ENCODE measurements at regions not wholly inside any gene's neighbourhood (a gene's known extent, or its start where the extent isn't known, plus 50 kb on each side); places are given as distances from the start of the nearest gene placed in this dataset.
"Not testable (repeated sequence)": the region's sequence is repeated elsewhere in the genome, so short reads cannot be mapped to it uniquely, and the experiment has no call there.

DNA sequence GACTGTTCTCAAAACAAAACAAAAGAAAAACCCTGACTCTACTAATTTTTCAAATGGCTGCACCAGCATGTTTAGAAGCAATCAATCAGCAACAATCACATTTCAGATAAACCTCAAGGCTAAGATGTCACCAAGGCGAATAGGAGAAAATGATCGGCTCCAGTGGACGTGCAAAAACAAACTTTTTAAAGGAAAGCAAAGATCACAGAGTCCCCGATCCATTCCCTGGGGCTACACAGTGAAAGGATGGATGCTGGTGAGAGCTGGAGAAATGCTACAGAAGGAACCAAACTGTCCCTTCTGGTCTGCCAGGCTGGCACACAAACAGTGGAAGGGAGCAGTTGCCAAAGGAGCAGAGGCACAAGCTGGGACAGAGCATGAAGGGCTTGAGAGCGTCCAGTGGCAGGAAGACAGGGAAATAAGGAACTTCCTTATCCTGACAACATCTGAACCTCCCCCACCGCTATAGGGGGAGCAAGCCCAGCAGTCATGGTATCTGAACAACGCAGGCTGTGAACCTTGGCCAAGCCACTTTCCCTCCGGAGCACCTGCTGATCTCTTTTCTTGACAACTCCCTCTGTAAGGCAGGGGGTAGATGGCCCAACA lies 73.7 kb upstream of the HIVEP1 start:
- ATAC-seq = no peak
- peak overlapping the region in 1 of 10 donors; percentile 48 for H3K27ac Mint-ChIP-seq
- no peak overlapping the region for H3K4me3 Mint-ChIP-seq
- H3K9me3 Mint-ChIP-seq = no peaks in the 10 kb centered on the region
- no peaks in the 10 kb centered on the region for H3K36me3 Mint-ChIP-seq
- H3K4me1 Mint-ChIP-seq = peaks cover 0 to 5% (median 1%) of the 10 kb centered on the region in 4 donors
- POLR2A ChIA-PET = no interaction called here
- peaks cover 0 to 2% (median 0%) of the 10 kb centered on the region in 5 donors for H3K27me3 Mint-ChIP-seq
- no peak for DNase-seq

GRCh38 chr6:11934638-11935037 lies 77.5 kb upstream of the HIVEP1 start:
- no peak for DNase-seq
- no peak for ATAC-seq
- Mint-ChIP-seq H3K27me3 (no peaks in the 10 kb centered on the region), H3K4me1 (peaks cover 0 to 2% (median under 1%) of the 10 kb centered on the region in 4 donors), H3K36me3 (no peaks in the 10 kb centered on the region), H3K9me3 (no peaks in the 10 kb centered on the region), H3K27ac (no peak overlapping the region), H3K4me3 (no peak overlapping the region)
- POLR2A ChIA-PET = no interaction called here

GRCh38 chr6:11932892-11933291 lies 79.2 kb upstream of the HIVEP1 start:
- DNase-seq, H3K4me1 Mint-ChIP-seq, H3K27me3 Mint-ChIP-seq, POLR2A ChIA-PET, H3K4me3 Mint-ChIP-seq, H3K9me3 Mint-ChIP-seq, ATAC-seq, H3K27ac Mint-ChIP-seq, H3K36me3 Mint-ChIP-seq: not testable (repeated sequence)

- ATAC-seq = no peak
- POLR2A ChIA-PET = no interaction called here
Observed at GRCh38 chr6:11931296-11932035, 80.6 kb upstream of the HIVEP1 start.

DNA sequence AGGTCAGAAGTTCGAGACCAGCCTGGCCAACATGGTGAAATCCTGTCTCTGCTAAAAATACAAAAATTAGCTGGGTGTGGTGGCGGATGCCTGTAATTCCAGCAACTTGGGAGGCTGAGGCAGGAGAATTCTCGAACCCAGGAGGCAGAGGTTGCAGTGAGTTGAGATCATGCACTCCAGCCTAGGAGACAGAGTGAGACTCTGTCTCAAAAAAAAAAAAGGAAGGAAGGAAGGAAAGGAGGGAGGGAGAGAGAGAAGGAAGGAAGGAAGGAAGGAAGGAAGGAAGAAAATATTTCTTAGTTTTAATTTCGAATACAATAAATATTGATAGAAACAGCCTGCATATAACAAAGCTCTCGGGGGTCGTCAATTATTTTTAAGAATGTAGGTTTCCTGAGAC lies 81.3 kb upstream of the HIVEP1 start:
- POLR2A ChIA-PET, H3K36me3 Mint-ChIP-seq, DNase-seq, H3K27ac Mint-ChIP-seq, H3K4me3 Mint-ChIP-seq, ATAC-seq, H3K9me3 Mint-ChIP-seq, H3K4me1 Mint-ChIP-seq, H3K27me3 Mint-ChIP-seq: not testable (repeated sequence)

More at GRCh38 chr6:11931296-11932035, 80.6 kb upstream of the HIVEP1 start:
- peak overlapping the region in 1 of 10 donors; percentile 22 for H3K27ac Mint-ChIP-seq
- no peak overlapping the region for H3K4me3 Mint-ChIP-seq
- H3K9me3 Mint-ChIP-seq = no peaks in the 10 kb centered on the region
- H3K27me3 Mint-ChIP-seq = no peaks in the 10 kb centered on the region
- H3K36me3 Mint-ChIP-seq = no peaks in the 10 kb centered on the region
- no peak for DNase-seq
- peaks cover 0 to 3% (median under 1%) of the 10 kb centered on the region in 4 donors for H3K4me1 Mint-ChIP-seq

DNA sequence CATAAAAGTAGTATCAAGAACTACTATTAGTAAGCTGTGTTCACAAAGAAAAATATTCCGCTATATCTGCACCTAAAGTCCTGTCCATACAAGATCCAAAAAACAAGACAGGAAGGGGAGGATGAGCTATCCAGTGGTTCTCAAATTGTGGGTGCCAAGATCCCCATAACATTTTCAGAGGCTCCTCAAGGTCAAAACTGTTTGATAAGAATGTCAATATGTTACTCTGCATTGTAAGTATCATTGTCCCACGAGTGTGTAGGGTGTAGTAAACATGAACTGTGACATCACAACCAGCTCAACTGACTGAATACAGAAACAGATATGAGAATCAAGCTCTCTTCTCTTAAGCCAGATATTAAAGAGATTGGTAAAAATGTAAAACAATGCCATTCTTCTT lies 81.9 kb upstream of the HIVEP1 start:
- DNase-seq (no peak), ATAC-seq (no peak)
- Mint-ChIP-seq H3K4me1 (peaks cover 0 to 4% (median 1%) of the 10 kb centered on the region in 4 donors), H3K36me3 (no peaks in the 10 kb centered on the region), H3K9me3 (no peaks in the 10 kb centered on the region), H3K4me3 (no peak overlapping the region), H3K27me3 (peaks cover 0 to 4% (median 0%) of the 10 kb centered on the region in 5 donors), H3K27ac (no peak overlapping the region)
- POLR2A ChIA-PET = no interaction called here

DNA sequence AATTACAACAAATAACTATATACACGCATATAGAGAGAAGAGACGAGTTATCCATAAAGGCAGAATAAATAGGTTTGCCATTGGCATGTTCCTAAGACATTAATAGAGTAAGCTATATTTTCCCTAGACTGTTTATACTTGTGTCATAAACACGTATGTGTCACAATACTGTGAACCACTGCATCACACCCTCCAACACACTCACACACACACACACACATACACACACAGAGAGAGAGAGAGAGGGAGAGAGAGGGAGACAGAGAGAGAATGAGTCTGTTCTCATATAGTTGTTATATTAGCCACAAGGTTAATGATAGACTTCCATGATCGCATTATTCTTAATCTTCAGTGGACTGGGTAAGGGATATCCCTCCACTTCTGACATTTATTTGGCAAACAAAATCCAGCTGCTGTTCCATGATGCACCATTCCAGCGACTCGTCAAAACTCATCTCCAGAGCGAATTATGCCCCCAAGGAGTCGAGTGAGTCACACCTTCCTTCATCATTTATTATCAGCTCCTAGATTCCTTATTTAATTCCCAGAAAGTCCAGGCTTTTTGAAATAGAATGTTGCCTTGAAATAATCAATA lies 82.8 kb upstream of the HIVEP1 start:
- ATAC-seq = no peak
- peaks cover 0 to 4% (median 0%) of the 10 kb centered on the region in 5 donors for H3K27me3 Mint-ChIP-seq
- POLR2A ChIA-PET = no interaction called here
- H3K4me1 Mint-ChIP-seq = peaks cover 0 to 4% (median 1%) of the 10 kb centered on the region in 4 donors
- DNase-seq = no peak
- H3K27ac Mint-ChIP-seq = no peak overlapping the region
- no peaks in the 10 kb centered on the region for H3K9me3 Mint-ChIP-seq
- no peaks in the 10 kb centered on the region for H3K36me3 Mint-ChIP-seq
- H3K4me3 Mint-ChIP-seq = no peak overlapping the region

GRCh38 chr6:11926594-11927407 lies 85.3 kb upstream of the HIVEP1 start:
- peaks cover 0 to 4% (median 0%) of the 10 kb centered on the region in 5 donors for H3K27me3 Mint-ChIP-seq
- H3K4me1 Mint-ChIP-seq = peaks cover 0 to 4% (median 1%) of the 10 kb centered on the region in 4 donors
- H3K4me3 Mint-ChIP-seq = no peak overlapping the region
- no peak overlapping the region for H3K27ac Mint-ChIP-seq
- POLR2A ChIA-PET = no interaction called here
- DNase-seq = no peak
- H3K9me3 Mint-ChIP-seq = no peaks in the 10 kb centered on the region
- ATAC-seq = no peak
- no peaks in the 10 kb centered on the region for H3K36me3 Mint-ChIP-seq

GRCh38 chr6:11925805-11926204 lies 86.3 kb upstream of the HIVEP1 start:
- POLR2A ChIA-PET = no interaction called here
- H3K27ac Mint-ChIP-seq = peak overlapping the region in 1 of 10 donors; percentile 61
- DNase-seq (no peak), ATAC-seq (no peak)
- H3K27me3 Mint-ChIP-seq = peaks cover 0 to 4% (median 0%) of the 10 kb centered on the region in 5 donors
- no peak overlapping the region for H3K4me3 Mint-ChIP-seq
- no peaks in the 10 kb centered on the region for H3K9me3 Mint-ChIP-seq
- peaks cover 0 to 4% (median 1%) of the 10 kb centered on the region in 4 donors for H3K4me1 Mint-ChIP-seq
- H3K36me3 Mint-ChIP-seq = no peaks in the 10 kb centered on the region

DNA sequence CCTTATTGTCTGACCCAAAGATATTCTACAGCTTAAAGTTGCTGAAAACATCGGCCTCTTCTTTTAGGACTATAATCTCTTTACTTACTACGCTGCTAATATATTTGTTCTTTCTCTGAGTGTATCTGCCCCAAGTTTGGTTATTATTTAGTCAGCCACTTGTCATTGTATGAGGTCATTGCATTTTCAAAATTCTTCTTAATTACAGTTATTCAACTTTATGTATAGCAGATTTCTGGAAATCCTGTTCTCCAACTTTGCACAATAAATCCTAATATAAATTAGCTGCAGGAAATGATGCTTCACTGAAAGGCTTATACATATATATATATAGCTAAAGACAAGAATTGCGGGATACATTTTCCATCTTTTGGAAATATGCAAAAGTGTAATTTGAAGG lies 88.5 kb upstream of the HIVEP1 start:
- DNase-seq = no peak
- Mint-ChIP-seq H3K36me3 (no peaks in the 10 kb centered on the region), H3K27me3 (peaks cover 0 to 4% (median 0%) of the 10 kb centered on the region in 5 donors), H3K27ac (no peak overlapping the region), H3K9me3 (no peaks in the 10 kb centered on the region), H3K4me1 (peaks cover 0 to 4% (median 1%) of the 10 kb centered on the region in 4 donors), H3K4me3 (no peak overlapping the region)
- ATAC-seq = no peak
- POLR2A ChIA-PET = no interaction called here

GRCh38 chr6:11922901-11923300 lies 89.2 kb upstream of the HIVEP1 start:
- Mint-ChIP-seq H3K27ac (no peak overlapping the region), H3K4me3 (no peak overlapping the region), H3K36me3 (no peaks in the 10 kb centered on the region), H3K9me3 (no peaks in the 10 kb centered on the region), H3K27me3 (peaks cover 0 to 4% (median 0%) of the 10 kb centered on the region in 5 donors), H3K4me1 (peaks cover 0 to 4% (median 1%) of the 10 kb centered on the region in 4 donors)
- POLR2A ChIA-PET = no interaction called here
- no peak for ATAC-seq
- DNase-seq = no peak

- no peaks in the 10 kb centered on the region for H3K9me3 Mint-ChIP-seq
- H3K36me3 Mint-ChIP-seq = no peaks in the 10 kb centered on the region
- ATAC-seq (no peak), DNase-seq (no peak)
- peaks cover 0 to 4% (median 1%) of the 10 kb centered on the region in 4 donors for H3K4me1 Mint-ChIP-seq
- H3K4me3 Mint-ChIP-seq = no peak overlapping the region
- peaks cover 0 to 4% (median 0%) of the 10 kb centered on the region in 5 donors for H3K27me3 Mint-ChIP-seq
- POLR2A ChIA-PET = no interaction called here
- no peak overlapping the region for H3K27ac Mint-ChIP-seq
Observed at GRCh38 chr6:11921751-11922150, 90.4 kb upstream of the HIVEP1 start.
